Nephron (organoid): ENCODE measurements at regions not wholly inside any gene's neighbourhood (a gene's known extent, or its start where the extent isn't known, plus 50 kb on each side); places are given as distances from the start of the nearest gene placed in this dataset.

Experiments
- H3K27ac Mint-ChIP-seq, 3 experiments: 2 replicates each; pipeline ENCODE4 v1.8.0; 2020; ENCODE audit warnings: mixed read lengths in 3 of 3, mild to moderate bottlenecking in 2 of 3, moderate library complexity in 1 of 3
- H3K27me3 Mint-ChIP-seq: 2 replicates; pipeline ENCODE4 v1.8.0; 2021; ENCODE audit warnings: low read depth, mild to moderate bottlenecking, moderate library complexity, mixed read lengths
- H3K36me3 Mint-ChIP-seq: 2 replicates; pipeline ENCODE4 v1.8.0; 2020; ENCODE audit warnings: low read depth, mixed read lengths
- H3K4me1 Mint-ChIP-seq: 2 replicates; pipeline ENCODE4 v1.8.0; 2020; ENCODE audit warnings: mixed read lengths
- H3K4me3 Mint-ChIP-seq, 3 experiments: 2 replicates each; pipeline ENCODE4 v1.8.0; 2020; ENCODE audit warnings: mild to moderate bottlenecking in 3 of 3, mixed read lengths in 3 of 3, moderate library complexity in 2 of 3
- H3K9me3 Mint-ChIP-seq: 2 replicates; pipeline ENCODE4 v1.8.0; 2020; ENCODE audit warnings: mixed read lengths
- CTCF ChIP-seq, 3 experiments: fragments of 200-600 bp; sonication (generic); IDR thresholded peaks; one replicate each; pipeline ENCODE4 v1.5.0; 2021; ENCODE audit warnings: antibody characterized with exemption in 3 of 3; ENCODE audit not compliant: unreplicated experiment in 3 of 3

GRCh38 chr15:93823971-93824913 is 407.1 kb upstream of the MCTP2 start:
- no peak overlapping the region for H3K4me3 Mint-ChIP-seq
- H3K27me3 Mint-ChIP-seq = no peaks in the 10 kb centered on the region
- peaks cover 2% of the 10 kb centered on the region for H3K9me3 Mint-ChIP-seq
- H3K27ac Mint-ChIP-seq = peak overlapping the region in 2 of 3 experiments; percentile 70 to 84
- H3K36me3 Mint-ChIP-seq = no peaks in the 10 kb centered on the region
- no peak for TF ChIP-seq CTCF (IDR thresholded peaks at IDR 0.05; ENCODE audit: unreplicated experiment in 3 of 3)
- H3K4me1 Mint-ChIP-seq = peaks cover 73% of the 10 kb centered on the region

GRCh38 chr15:93820566-93820965 is 410.8 kb upstream of the MCTP2 start:
- Mint-ChIP-seq H3K4me3 (no peak overlapping the region), H3K27me3 (no peaks in the 10 kb centered on the region), H3K4me1 (peaks cover 50% of the 10 kb centered on the region), H3K36me3 (no peaks in the 10 kb centered on the region), H3K9me3 (peaks cover 21% of the 10 kb centered on the region), H3K27ac (peak overlapping the region; percentile 33 to 88 (median 38))
- no peak for TF ChIP-seq CTCF (IDR thresholded peaks at IDR 0.05; ENCODE audit: unreplicated experiment in 3 of 3)

GRCh38 chr15:93819826-93820225 is 411.5 kb upstream of the MCTP2 start:
- H3K36me3 Mint-ChIP-seq = no peaks in the 10 kb centered on the region
- H3K27me3 Mint-ChIP-seq = no peaks in the 10 kb centered on the region
- peaks cover 27% of the 10 kb centered on the region for H3K9me3 Mint-ChIP-seq
- peak overlapping the region in 1 of 3 experiments; percentile 25 for H3K4me3 Mint-ChIP-seq
- H3K4me1 Mint-ChIP-seq = peaks cover 43% of the 10 kb centered on the region
- no peak for TF ChIP-seq CTCF (IDR thresholded peaks at IDR 0.05; ENCODE audit: unreplicated experiment in 3 of 3)
- peak overlapping the region; percentile 33 to 88 (median 52) for H3K27ac Mint-ChIP-seq

GRCh38 chr15:93816815-93817214 is 414.5 kb upstream of the MCTP2 start:
- Mint-ChIP-seq H3K4me3 (no peak overlapping the region), H3K27me3 (no peaks in the 10 kb centered on the region), H3K27ac (no peak overlapping the region), H3K36me3 (no peaks in the 10 kb centered on the region), H3K9me3 (peaks cover 37% of the 10 kb centered on the region), H3K4me1 (peaks cover 20% of the 10 kb centered on the region)
- TF ChIP-seq CTCF (IDR thresholded peaks at IDR 0.05; ENCODE audit: unreplicated experiment in 3 of 3) = no peak

GRCh38 chr15:93811305-93811704 is 420.1 kb upstream of the MCTP2 start:
- H3K4me1 Mint-ChIP-seq = peaks cover 8% of the 10 kb centered on the region
- peaks cover 3% of the 10 kb centered on the region for H3K27me3 Mint-ChIP-seq
- H3K9me3 Mint-ChIP-seq = peaks cover 25% of the 10 kb centered on the region
- H3K36me3 Mint-ChIP-seq = no peaks in the 10 kb centered on the region
- no peak overlapping the region for H3K27ac Mint-ChIP-seq
- H3K4me3 Mint-ChIP-seq = no peak overlapping the region
- no peak for TF ChIP-seq CTCF (IDR thresholded peaks at IDR 0.05; ENCODE audit: unreplicated experiment in 3 of 3)

- peaks cover 17% of the 10 kb centered on the region for H3K4me1 Mint-ChIP-seq
- peaks cover 12% of the 10 kb centered on the region for H3K9me3 Mint-ChIP-seq
- no peak overlapping the region for H3K27ac Mint-ChIP-seq
- no peaks in the 10 kb centered on the region for H3K36me3 Mint-ChIP-seq
- H3K27me3 Mint-ChIP-seq = peaks cover 3% of the 10 kb centered on the region
- no peak for TF ChIP-seq CTCF (IDR thresholded peaks at IDR 0.05; ENCODE audit: unreplicated experiment in 3 of 3)
- H3K4me3 Mint-ChIP-seq = no peak overlapping the region
Measured at GRCh38 chr15:93809516-93809915, 421.8 kb upstream of the MCTP2 start.
